ENCODE measurements at regions not wholly inside any gene's neighbourhood (a gene's known extent, or its start where the extent isn't known, plus 50 kb on each side); places are given as distances from the start of the nearest gene placed in this dataset.

DNA sequence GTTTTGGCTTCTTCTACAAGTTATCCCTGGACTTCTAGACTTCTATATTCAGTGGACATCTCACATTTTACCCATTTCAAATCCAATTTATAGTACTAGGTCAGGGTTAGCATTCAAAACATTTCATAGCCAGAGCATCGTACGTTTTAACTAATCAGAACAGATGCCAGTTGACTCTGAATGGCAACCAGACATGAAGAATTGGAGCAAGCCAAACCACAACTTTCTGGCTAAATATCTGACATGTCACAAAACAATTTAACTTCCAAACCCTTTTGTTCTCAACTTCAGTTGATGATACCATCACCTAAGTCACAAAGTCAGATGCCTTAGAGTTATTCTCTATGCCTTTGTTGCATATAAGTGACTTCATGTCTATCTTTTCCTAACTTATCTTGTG is 1105.7 kb downstream of the XPNPEP1 start:
- no peak for DNase-seq

DNA sequence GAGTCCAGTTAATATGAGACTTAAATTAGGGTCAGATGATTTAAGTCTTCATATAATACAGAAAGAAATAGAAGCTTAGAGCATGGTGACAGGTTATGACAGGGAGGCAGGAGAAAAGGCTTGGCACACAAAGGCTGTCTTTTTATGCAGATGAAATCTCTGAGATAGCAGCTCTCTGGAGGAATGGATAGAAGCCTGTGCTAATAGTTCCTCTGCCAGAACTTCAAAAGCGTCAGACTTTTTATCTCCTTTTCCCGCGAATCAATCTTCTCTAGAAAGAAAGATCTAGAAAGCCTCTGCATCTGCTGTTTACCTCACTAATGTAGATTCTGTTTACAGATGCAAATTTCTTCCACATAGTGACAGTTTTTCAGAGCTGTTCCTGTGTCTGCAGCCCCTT is 1106.2 kb downstream of the XPNPEP1 start:
- DNase-seq = no peak

DNA sequence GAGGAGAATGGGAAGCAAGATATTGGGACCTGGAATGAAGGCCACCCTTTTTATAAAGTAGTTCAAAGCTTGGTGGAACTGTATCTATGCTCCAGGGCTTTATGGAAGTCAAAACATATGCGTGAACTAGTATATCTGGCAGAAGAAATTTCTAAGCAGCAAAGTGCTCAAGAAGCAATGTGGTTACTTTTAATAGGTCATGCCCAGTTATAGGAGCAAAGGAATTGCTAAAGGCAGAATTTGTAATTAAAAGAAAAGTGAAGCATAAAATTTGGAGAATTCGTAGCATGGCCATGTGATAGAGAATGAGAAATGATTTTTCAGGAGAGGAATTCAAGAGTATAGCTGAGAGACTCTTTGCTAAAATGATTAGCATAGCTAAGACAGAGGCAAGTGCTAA is 1110.4 kb downstream of the XPNPEP1 start:
- DNase-seq = no peak

DNA sequence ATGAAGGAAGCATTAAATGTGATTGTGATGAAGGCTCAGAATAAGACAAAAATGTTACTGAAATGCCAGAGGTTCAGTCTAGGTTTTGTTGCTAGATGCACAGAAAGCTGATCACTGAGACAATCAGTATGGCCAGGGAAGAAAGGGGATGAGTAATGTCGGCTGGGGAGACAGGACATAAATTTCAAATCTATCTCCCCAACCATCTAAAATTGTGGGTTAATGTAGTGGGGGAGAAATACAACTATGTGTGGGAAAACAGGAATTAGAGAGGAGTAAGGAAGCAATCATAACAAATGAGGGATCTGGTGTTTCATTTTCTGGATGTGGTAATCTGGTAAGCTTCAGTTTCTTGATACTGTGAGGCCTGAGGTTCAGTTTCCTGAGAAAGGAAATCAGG is 1111.0 kb downstream of the XPNPEP1 start:
- no peak for DNase-seq

DNA sequence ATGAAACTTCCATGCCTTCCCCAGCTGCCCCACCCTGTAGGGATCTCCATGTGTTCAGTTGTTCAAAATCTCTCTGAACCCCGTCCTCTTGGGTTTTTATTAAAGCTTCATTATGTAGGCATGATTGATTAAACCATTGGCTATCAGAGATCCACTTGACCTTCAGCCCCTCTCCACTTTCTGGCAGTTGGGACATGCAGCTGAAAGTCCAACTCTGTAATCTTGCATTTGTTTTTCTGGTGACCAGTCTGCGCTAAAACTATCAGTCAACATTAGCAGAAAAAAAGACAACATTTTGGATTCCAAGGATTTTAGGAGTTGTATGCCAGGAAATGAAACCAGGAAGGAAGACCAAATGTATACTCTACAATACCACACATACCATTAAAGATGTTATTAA is 1115.1 kb downstream of the XPNPEP1 start:
- no peak for DNase-seq

DNA sequence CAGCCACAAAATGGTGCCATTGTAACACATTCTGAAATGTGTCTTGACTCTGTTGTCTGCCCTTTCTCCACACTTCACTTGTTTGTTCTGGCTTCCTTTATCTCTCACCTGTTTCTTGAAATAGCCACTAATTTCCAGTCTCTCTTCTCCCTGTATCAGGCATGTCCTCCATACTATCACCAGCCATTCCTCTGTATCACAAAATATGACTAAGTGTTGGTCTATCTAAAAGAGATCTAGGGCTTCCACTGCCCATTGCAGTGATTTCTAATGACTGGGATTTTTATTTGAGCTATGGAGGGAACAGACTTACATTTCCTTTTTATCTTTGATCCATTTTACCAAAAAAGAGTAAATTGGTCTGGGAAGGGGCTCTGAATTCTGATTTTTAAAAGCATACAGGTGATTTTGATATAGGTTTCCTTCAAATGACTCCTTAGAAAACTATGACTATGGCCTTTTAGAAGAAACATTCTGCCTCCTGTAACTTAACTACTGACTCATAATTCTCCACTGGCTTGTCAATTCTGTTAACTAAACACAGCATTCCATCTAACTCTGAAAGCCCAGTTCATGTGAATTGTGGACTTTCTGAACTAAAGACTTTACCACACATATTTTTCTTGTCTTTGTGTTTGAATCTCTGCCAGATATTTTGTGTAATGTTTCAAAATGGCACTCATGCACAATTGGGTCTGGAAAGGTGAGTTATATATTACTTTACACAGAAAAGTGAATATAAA is 1121.4 kb downstream of the XPNPEP1 start:
- DNase-seq = no peak

DNA sequence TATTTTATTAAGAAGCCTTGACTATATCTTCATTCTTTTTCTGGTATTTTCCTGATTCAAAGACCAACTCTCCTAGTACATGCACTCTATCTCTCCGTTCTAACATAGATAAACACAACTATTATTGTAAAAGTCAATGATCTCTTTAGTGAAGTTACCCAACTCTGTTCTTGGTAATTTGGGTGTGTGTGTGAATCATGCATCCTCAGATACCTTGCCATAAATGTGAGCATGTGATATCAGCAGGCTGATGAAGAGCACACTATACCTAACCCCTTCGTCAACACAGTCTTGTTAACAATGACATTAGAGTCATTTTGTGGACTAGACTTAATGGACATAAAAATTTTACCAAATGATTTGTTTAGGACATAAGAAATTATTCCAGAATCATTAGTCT is 1122.1 kb downstream of the XPNPEP1 start:
- DNase-seq = no peak

DNA sequence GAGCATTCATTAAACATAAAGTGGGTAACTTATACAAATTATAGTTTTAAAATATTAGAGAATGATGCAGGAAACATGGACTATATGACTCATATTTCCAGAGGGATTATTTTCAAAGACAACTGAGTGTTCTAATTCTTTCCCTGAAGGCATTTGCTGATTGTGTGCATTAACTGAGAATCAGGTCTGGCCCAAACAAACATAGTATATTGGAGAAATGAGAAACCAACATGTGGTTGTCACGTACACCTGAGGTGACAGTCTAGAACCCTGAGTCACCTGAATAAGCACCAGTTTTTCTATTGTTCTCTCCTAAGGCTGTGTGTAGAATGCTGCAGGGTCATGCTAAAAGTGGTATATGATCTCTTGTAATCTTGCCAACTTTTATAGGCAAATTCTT is 1125.7 kb downstream of the XPNPEP1 start:
- DNase-seq = no peak

DNA sequence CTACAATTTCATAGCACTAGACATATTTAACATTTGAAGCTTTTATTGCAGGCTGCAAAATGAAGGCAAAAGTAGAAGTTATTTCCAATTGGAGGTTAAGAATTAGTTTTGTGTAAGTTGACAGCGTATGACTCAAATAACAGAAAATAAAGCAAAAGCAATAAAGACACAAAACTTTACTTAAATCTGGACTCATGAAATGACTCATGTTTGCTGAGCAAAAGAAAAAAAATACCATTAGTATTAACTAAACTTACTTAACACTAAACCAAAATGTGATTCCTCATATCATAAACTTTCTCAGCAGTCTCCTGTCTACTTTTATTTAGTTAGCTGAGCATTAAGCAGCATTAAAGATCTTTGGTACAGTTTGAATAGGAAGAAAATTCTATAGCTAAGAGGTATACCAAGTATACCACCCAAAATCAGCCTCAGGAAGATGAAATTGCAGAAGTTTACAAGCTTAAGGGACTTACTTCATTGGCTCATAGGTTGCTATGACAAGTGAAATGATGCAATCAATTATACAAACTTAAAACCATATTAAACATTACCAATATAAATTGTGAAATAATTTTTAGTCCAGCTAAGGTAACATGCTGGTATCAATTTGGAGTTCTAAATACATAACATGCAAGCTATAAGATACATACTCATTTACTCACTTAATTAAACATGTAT is 1131.4 kb downstream of the XPNPEP1 start:
- DNase-seq = no peak

DNA sequence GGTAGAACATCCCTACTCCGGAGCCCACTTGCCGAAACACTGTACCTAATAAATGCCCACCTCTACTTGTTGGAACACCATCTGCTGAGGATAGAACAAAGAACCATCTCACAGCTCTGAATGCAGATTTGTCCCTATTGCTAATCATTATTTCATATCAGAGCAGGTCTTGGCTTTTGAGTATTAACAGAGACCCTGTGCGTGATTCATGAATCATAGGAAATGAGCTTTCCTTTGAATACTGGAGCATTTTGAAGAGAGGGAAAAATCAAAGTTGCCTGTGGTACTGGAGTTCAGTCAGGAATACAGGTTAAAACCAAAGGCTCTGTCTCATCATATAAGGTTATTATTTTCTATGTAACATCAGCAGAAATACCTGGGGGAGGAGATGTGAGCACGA is 1132.3 kb downstream of the XPNPEP1 start:
- no peak for DNase-seq

DNA sequence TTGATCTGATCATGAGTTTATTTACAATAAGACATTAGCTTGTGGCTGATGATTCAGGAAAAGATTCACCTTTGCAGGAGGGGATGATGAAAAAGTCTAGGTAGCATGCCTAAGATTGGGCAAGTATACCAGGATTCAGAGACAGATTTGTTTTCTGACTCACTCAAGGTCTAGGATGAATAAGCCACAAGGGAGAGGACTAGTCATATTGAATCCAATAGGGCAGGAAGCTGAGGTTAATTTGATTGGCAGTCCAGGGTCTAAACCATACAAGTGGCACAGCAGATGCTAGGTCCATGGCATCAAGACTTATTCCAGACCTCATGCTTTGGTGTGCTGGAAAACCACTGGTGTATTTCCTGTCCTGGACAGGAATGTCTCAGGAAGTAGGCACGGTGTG is 1133.4 kb downstream of the XPNPEP1 start:
- DNase-seq = no peak

DNA sequence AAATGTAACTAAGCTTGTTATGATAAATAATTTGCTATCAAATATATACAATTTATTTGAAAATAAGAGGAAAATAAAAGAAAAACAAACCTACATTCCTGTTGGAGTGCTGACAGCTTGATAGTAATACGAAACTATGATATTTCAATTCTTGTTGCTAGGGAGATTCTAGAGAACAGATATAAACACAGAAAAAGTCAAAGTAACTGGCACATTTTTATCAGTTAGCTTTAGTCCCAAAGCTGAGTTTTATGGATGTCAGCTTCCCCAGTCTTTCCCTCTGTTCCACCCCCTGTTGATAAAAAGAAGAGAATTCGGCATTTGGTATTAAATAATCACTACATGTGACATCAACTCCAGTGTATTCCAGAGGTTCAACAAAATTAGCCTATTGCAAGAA is 1134.0 kb downstream of the XPNPEP1 start:
- no peak for DNase-seq

DNA sequence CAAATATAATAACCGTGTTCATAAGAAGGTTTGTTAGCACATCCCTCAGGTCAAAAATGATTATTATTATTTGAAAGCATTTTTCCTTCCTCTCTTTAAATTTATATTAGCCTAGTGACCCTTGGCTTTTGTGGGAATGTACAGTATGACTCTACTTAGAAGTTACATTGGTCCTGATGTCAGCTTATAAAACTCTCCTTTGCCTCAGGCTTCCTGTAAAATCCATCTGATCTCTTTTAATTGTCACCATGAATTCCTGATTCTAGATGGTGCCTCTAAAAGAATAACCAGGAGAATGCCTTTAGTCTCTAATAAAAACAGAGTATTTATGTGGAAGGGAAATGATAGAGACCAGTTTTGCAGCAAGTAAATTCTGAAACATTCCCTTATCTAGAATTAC is 1134.4 kb downstream of the XPNPEP1 start:
- no peak for DNase-seq

DNA sequence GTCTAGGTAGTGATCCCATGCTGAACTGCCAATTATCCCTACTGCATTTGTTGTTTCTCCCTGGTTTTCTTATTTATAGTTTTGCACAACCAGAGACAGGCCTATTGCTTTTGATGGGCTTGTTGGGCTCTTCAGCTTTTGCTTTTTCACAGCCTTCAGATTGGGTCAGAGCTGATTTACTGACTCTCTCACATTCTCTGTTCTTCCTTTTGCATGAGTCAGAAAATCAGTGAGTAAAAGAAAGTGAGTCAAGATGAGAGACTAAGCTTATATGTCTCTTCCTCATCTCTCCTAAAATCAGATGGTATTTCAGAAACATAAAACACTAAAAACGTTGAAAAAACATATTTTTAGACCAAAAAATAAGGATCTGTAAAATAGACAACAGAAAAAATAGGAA is 1135.4 kb downstream of the XPNPEP1 start:
- DNase-seq = no peak

DNA sequence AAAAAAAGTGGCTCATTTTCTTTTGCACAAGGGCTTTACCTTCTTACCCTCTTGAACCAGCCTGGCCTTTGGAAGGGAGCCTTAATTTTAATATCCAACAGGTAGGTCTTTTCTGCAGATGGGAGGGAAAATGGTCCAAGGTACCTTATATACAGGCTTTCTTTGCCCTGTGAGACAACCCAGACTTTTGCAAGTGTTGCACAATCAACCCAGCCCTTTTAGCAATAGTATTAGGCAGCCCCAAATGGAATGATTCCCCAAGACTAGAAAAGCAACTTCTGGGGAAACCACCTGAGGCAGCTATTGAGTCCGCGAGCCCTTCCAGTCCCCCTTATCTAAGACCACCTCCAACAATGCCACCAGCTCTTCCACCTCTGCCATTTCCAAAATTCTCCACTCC is 1138.3 kb downstream of the XPNPEP1 start:
- no peak for DNase-seq

DNA sequence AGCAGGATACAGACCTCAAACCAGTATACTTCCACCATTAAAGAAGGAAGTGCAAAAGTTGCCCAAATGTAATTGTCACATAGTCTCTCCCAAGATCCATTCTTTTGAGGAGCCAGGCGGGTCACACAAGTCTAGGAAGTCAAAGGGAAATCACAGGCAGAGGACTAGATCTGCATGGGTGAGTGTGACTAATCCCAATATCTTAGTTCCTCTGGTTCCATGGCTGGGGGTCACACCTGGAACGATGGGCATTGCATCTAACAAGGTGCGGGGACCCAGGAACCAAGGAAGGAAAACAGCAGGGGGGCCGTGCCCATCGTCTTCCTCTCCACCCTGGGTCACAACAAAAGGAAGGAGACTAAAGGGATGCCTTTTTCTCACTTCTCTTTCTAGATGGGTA is 1138.8 kb downstream of the XPNPEP1 start:
- no peak for DNase-seq

DNA sequence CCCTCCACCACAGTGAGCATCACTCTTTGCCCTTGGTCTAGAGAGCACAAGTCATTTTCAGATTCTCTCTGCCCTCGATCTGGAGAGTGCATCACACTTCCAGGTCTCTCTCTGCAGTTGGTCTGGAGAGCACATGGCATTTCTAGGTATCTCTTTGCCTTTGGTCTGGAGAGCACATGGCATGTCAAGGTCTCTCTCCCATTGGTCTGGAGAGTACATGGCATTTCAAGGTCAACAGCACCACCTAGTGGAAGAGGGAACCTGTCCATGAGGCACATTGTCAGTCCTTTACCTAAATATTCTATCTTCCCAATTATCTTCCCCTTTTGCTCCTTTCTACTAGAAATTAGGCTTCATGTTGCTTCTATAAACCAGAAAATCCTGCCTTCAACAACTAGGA is 1139.4 kb downstream of the XPNPEP1 start:
- no peak for DNase-seq

DNA sequence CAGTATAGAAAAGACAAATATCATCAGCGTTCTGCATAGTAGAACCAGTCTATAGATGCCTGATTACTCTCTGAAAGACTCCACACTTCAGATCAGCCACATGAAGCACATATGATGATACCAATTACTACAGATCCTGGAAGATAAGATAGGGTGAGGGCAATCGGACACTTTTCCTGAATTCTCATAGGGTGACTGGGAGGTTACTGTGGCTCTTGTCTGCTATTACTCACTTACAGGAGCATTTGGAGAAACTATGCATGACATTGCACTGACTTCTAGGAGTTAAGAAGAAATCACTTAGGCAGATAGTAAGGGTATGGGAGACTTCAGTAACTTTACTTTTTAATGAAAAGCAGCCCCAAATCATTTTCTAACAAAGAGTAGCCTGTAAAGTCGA is 1140.9 kb downstream of the XPNPEP1 start:
- DNase-seq = no peak

DNA sequence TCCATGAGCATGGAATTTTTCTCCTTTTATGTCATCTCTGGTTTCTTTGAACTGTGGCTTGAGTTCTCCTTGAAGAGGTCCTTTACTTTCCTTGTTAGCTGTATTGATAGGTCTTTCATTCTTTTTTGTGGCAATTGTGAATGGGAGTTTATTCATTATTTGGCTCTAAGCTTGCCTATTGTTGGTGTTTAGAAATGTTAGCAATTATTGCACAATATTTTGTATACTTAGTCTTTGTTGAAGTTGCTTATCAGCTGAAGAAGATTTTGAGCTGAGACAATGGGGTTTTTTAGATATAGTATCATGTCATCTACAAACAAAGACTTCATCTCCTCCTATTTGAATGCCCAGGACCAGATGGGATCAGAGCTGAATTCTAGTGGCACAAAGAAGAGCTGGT is 1143.8 kb downstream of the XPNPEP1 start:
- DNase-seq = no peak

DNA sequence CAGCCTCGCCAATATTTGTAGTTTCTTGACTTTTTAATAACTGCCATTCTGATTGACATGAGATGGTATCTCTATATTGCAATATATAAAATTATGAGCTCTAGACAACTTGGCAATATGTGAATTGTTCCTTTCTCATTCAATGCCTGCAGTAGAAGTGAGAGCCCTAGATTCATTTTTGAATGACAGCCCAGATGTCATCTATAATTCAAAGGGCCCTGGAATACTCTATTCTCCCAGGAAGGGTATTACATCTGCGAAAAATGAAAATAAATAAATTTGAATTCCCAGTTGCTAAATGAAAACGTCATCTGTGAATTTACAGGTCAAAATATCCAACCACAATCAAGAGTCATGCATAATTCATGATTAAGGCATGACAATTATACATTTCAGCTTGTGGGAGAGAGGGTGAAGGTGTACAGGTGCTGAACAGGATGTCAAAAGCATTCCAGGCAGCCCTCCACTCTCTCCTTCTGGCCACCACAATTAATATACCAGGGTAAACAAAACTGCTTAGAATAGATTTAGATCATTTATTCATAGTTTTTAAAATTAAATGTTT is 1147.3 kb downstream of the XPNPEP1 start:
- no peak for DNase-seq

DNA sequence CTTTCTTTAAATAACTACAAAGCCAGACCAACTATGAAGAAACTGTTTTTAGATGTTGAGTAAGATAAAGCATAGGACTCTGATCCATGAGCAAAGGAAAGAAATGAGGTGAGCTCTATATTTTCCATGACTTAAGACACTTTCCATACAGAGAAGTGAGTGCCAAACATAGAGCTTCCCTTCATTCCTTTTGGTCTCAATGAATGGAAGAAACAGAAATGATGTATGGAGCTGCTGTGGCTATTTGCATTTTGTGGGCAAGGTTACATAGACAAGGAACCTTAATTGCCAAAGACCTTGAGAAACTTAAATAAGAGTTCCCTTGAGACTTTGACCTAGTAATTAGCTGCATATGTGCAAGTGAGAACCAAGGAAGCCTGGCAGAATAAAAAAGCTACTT is 1152.2 kb downstream of the XPNPEP1 start:
- no peak for DNase-seq

DNA sequence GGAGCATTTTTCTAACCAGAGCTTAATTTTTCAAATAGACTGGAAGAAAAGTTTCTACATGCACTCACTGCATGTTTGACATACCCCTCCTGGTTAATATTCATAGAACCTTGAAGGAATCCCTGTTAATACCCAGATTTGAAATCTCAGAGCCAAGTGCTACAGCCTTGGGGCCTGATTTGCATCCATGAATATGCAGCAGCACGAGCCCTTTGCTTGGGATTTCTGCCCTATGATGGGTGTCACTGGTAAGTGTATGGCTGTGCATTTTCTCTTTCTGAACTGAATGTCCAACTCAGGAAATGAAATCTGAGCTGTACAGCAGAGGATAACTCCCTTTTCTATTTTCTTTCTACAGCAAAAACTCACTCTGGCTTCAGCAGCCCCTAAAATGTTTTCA is 1157.5 kb downstream of the XPNPEP1 start:
- no peak for DNase-seq

DNA sequence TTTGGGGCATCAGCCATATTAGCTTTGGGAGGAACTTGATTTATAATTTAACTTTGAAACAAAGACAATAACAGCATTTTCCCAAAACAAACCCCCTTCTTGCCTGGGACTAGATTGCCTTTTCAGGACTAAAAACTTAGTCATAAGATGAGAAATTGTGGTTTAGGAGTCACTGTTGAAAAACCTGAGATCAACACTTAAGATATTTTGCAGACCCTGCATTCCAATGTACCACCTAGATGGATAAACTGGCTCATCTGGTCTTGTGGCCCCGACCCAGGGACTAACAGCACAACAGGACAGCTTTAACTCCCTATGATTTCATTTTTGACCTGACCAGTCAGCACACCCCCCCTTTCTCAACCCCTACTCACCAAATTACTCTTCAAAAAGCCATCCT is 1165.4 kb downstream of the XPNPEP1 start:
- DNase-seq = no peak

DNA sequence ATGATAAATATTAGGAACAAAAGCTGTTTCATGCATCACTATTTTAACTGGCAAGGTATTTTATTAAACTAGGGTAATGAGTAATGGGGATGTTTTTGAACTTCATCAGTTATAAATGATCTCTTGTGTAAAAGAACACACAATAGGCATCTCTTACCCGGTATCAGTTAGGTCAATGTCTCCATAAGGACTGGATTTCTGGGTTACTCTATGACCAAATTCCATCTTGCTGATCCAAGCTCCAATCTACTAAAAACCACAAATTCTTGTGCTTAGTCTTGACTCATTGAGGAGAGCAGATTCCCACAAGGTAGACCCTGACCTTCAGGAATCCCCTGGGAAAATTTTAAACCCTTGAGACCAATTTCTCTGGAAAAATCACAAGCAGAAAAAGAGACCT is 1167.7 kb downstream of the XPNPEP1 start:
- DNase-seq = no peak

DNA sequence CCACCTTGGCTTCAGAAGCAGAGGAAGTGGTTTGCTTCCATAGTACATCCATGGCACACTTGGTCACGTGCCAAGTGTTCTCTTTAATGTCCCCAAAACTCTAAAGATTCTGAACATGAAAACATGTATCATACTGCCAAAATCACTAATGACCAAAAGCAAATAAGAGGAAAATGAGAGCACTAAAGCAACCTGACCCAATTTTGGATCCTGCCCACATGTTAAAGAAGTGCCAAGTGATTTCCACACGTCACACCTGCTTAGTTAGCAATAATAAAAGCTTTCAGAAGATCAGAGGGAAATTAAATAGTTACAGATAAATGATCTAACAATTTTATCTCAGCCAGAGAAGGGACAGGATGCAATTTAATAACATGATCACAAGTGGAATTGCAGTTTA is 1170.0 kb downstream of the XPNPEP1 start:
- DNase-seq = no peak

Measured in NCI-H1092 treated with DMSO at 0.1 percent for 48 hours (cell line).